Hepatocyte (in vitro differentiated cells): ENCODE measurements at regions not wholly inside any gene's neighbourhood (a gene's known extent, or its start where the extent isn't known, plus 50 kb on each side); places are given as distances from the start of the nearest gene placed in this dataset.
"Not testable (repeated sequence)": the region's sequence is repeated elsewhere in the genome, so short reads cannot be mapped to it uniquely, and the experiment has no call there.

Experiments used
- CTCF ChIP-seq: fragments of 200-600 bp; sonication (generic); IDR thresholded peaks from 2 replicates; pipeline ENCODE4 v1.5.1; 2016; ENCODE audit warnings: antibody characterized with exemption, mild to moderate bottlenecking; ENCODE audit not compliant: poor library complexity
- EZH2 ChIP-seq: fragments of 200-600 bp; sonication (generic); IDR thresholded peaks from 2 replicates; pipeline ENCODE4 v1.6.1; 2016; ENCODE audit warnings: antibody characterized with exemption, mild to moderate bottlenecking, borderline replicate concordance
- EZH2phosphoT487 ChIP-seq: fragments of 200-600 bp; sonication (generic); IDR thresholded peaks from one replicate; pipeline ENCODE4 v1.6.1; 2018; ENCODE audit warnings: antibody characterized with exemption, mild to moderate bottlenecking, low read depth, moderate library complexity; ENCODE audit not compliant: unreplicated experiment, severe bottlenecking

- not testable (repeated sequence) for TF ChIP-seq CTCF, EZH2, EZH2phosphoT487
Measured at GRCh38 chr20:47903009-47903408, 117.7 kb upstream of the SULF2 start.
